DND-41 (cell line): ENCODE measurements at regions not wholly inside any gene's neighbourhood (a gene's known extent, or its start where the extent isn't known, plus 50 kb on each side); places are given as distances from the start of the nearest gene placed in this dataset.

Experiments used
- ATAC-seq: fragments of 200-7000 bp; cut with Tn5 transposase; 3 replicates; pipeline ENCODE4 v1.9.1; 2021; ENCODE audit warnings: low read depth; ENCODE audit not compliant: insufficient read depth
- DNase-seq: peaks from one replicate; pipeline ENCODE4 v3.0.0-alpha.2; 2020
- H2AFZ ChIP-seq: 2 replicates; pipeline ENCODE4 v1.6.0; 2012; ENCODE audit warnings: low read depth, low read length
- H3K27ac ChIP-seq: 2 replicates; pipeline ENCODE4 v1.5.1; 2012; ENCODE audit warnings: low read length, inconsistent platforms
- H3K27me3 ChIP-seq: fragments of 200-600 bp; sonication (generic); 2 replicates; pipeline ENCODE4 v1.6.0; 2012; ENCODE audit warnings: low read length, mild to moderate bottlenecking, inconsistent platforms; ENCODE audit not compliant: insufficient read depth, poor library complexity
- H3K36me3 ChIP-seq: 2 replicates; pipeline ENCODE4 v1.5.1; 2012; ENCODE audit warnings: low read length, inconsistent platforms; ENCODE audit not compliant: insufficient read depth
- H3K4me1 ChIP-seq: 2 replicates; pipeline ENCODE4 v1.5.1; 2012; ENCODE audit warnings: mild to moderate bottlenecking, low read length; ENCODE audit not compliant: insufficient read depth
- H3K4me2 ChIP-seq: 2 replicates; pipeline ENCODE4 v1.6.0; 2012; ENCODE audit warnings: mild to moderate bottlenecking, moderate library complexity, low read length, inconsistent platforms; ENCODE audit not compliant: insufficient read depth
- H3K4me3 ChIP-seq, 2 experiments: fragments of 200-600 bp in 1 of 2; shearing (Covaris generic) in 1 of 2; 2 replicates each; pipeline ENCODE4 v1.5.1; 2012 to 2016; ENCODE audit warnings: inconsistent platforms in 2 of 2, low read length in 2 of 2, mild to moderate bottlenecking in 2 of 2, low read depth in 1 of 2, moderate library complexity in 1 of 2
- H3K79me2 ChIP-seq: 2 replicates; pipeline ENCODE4 v1.6.0; 2012; ENCODE audit warnings: low read length, inconsistent platforms; ENCODE audit not compliant: insufficient read depth
- H3K9ac ChIP-seq: 2 replicates; pipeline ENCODE4 v1.6.0; 2012; ENCODE audit warnings: low read depth, mild to moderate bottlenecking, inconsistent platforms, low read length, moderate library complexity
- H3K9me3 ChIP-seq: 2 replicates; pipeline ENCODE4 v1.5.1; 2012; ENCODE audit warnings: low read length, moderate library complexity, mild to moderate bottlenecking, inconsistent platforms; ENCODE audit not compliant: insufficient read depth, severe bottlenecking
- H4K20me1 ChIP-seq: 2 replicates; pipeline ENCODE4 v1.6.0; 2012; ENCODE audit warnings: low read length; ENCODE audit not compliant: insufficient read depth
- EZH2 ChIP-seq: IDR thresholded peaks from 3 replicates; pipeline ENCODE4 v1.6.1; 2012; ENCODE audit warnings: borderline replicate concordance, low read depth, mild to moderate bottlenecking, moderate library complexity, low read length, inconsistent platforms; ENCODE audit not compliant: severe bottlenecking
- TF ChIP-seq, protein P1 (sequence below): IDR thresholded peaks from 2 replicates; pipeline ENCODE4 v1.5.1; 2012; ENCODE audit warnings: borderline replicate concordance, low read length, moderate library complexity, mild to moderate bottlenecking; ENCODE audit not compliant: poor library complexity, severe bottlenecking; ENCODE audit errors: extremely low read depth

GRCh38 chr4:116387937-116388474, 697.4 kb downstream of the TRAM1L1 start:
- Histone ChIP-seq H3K27me3 (no peaks in the 10 kb centered on the region), H3K4me1 (no peaks in the 10 kb centered on the region), H3K79me2 (no peaks in the 10 kb centered on the region), H4K20me1 (no peaks in the 10 kb centered on the region), H3K27ac (no peak overlapping the region), H3K9me3 (no peaks in the 10 kb centered on the region), H3K9ac (no peak overlapping the region), H3K36me3 (no peaks in the 10 kb centered on the region), H3K4me3 (no peak overlapping the region), H2AFZ (no peak overlapping the region), H3K4me2 (no peak overlapping the region)
- ATAC-seq (no peak), DNase-seq (no peak)
- TF ChIP-seq EZH2 = no peak
- TF ChIP-seq, protein P1, sequence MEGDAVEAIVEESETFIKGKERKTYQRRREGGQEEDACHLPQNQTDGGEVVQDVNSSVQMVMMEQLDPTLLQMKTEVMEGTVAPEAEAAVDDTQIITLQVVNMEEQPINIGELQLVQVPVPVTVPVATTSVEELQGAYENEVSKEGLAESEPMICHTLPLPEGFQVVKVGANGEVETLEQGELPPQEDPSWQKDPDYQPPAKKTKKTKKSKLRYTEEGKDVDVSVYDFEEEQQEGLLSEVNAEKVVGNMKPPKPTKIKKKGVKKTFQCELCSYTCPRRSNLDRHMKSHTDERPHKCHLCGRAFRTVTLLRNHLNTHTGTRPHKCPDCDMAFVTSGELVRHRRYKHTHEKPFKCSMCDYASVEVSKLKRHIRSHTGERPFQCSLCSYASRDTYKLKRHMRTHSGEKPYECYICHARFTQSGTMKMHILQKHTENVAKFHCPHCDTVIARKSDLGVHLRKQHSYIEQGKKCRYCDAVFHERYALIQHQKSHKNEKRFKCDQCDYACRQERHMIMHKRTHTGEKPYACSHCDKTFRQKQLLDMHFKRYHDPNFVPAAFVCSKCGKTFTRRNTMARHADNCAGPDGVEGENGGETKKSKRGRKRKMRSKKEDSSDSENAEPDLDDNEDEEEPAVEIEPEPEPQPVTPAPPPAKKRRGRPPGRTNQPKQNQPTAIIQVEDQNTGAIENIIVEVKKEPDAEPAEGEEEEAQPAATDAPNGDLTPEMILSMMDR = no peak

- Histone ChIP-seq H3K9ac (no peak overlapping the region), H3K27me3 (no peaks in the 10 kb centered on the region), H3K4me2 (no peak overlapping the region), H3K36me3 (no peaks in the 10 kb centered on the region), H3K9me3 (no peaks in the 10 kb centered on the region), H2AFZ (no peak overlapping the region), H3K4me3 (no peak overlapping the region), H3K27ac (no peak overlapping the region), H3K79me2 (no peaks in the 10 kb centered on the region), H3K4me1 (no peaks in the 10 kb centered on the region), H4K20me1 (no peaks in the 10 kb centered on the region)
- ATAC-seq (no peak), DNase-seq (no peak)
- no peak for TF ChIP-seq EZH2
- TF ChIP-seq, protein P1 = no peak
These were observed 698.5 kb downstream of the TRAM1L1 start for GRCh38 chr4:116386856-116387255.

DNA sequence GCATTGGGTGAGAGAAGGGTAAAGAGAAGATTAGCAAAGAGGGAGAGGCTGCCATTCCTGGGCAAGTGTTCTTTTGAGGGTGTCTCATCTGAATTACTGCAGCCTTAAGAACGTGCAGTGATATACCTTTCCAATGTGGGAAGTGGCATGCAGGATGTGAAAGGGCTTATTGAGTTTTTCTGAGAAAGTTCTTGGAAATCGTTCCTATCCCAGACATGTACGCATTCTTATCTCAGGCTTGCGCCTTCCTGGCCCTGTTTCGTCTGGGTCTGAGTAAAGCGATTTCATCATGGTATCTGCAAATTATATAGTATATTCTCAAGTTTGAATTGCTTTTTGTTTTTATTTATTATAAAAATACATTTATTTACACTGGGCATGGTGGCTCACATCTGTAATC, 699.8 kb downstream of the TRAM1L1 start:
- H2AFZ ChIP-seq = no peak overlapping the region

More for the DNA sequence above, 699.8 kb downstream of the TRAM1L1 start:
- Histone ChIP-seq H3K27me3 (no peaks in the 10 kb centered on the region), H4K20me1 (no peaks in the 10 kb centered on the region), H3K4me1 (no peaks in the 10 kb centered on the region), H3K9me3 (no peaks in the 10 kb centered on the region), H3K9ac (no peak overlapping the region), H3K4me2 (no peak overlapping the region), H3K27ac (no peak overlapping the region), H3K4me3 (no peak overlapping the region), H3K36me3 (no peaks in the 10 kb centered on the region), H3K79me2 (no peaks in the 10 kb centered on the region)
- DNase-seq = no peak
- TF ChIP-seq EZH2 = no peak
- TF ChIP-seq, protein P1 = no peak
- ATAC-seq = no peak
